ENCODE measurements at regions not wholly inside any gene's neighbourhood (a gene's known extent, or its start where the extent isn't known, plus 50 kb on each side); places are given as distances from the start of the nearest gene placed in this dataset.

DNA sequence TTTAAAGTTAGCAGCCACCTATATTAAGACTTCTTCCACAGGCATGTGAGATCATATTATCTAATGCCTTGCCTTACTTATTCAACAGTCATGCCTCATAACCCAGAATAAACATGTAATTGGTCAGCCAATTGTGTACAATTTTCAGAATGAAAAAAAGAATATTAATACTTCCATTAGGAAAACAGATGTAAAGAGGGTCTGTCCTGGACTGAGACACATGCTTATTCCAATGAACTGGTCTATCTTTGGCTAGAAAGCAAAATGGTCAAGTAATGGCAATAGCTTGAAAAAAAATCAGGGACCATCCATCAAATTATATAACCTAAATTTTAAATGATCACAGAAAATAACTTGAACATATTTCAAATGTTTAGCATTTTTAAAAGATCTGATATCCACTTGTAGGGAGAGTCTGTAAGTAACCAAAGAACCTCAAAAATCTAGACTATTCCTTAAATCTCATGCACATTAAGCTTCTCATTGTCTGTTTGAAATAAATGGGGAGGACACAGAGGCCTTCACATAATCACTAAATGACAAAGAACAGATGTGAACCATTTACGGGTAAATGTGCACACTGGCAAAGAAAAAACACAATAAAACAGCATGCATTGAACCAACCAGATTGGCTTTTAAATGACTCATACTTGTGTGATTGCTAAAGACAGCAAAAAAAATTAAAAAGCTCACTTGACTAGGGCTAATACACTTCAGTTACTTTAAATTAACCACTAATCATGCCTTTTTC, 568.8 kb upstream of the PCDH15 start:
- ChIA-PET CTCF (no interaction called here), POLR2A (no interaction called here)
- H3K4me3 ChIP-seq (ENCODE audit: low read depth, low read length): no peak overlapping the region
- no peak for DNase-seq (ENCODE audit: low read depth, low spot score)
- TF ChIP-seq, protein P1, sequence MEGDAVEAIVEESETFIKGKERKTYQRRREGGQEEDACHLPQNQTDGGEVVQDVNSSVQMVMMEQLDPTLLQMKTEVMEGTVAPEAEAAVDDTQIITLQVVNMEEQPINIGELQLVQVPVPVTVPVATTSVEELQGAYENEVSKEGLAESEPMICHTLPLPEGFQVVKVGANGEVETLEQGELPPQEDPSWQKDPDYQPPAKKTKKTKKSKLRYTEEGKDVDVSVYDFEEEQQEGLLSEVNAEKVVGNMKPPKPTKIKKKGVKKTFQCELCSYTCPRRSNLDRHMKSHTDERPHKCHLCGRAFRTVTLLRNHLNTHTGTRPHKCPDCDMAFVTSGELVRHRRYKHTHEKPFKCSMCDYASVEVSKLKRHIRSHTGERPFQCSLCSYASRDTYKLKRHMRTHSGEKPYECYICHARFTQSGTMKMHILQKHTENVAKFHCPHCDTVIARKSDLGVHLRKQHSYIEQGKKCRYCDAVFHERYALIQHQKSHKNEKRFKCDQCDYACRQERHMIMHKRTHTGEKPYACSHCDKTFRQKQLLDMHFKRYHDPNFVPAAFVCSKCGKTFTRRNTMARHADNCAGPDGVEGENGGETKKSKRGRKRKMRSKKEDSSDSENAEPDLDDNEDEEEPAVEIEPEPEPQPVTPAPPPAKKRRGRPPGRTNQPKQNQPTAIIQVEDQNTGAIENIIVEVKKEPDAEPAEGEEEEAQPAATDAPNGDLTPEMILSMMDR (IDR thresholded peaks at IDR 0.05; ENCODE audit: insufficient read depth, low read length, missing control alignments): no peak

DNA sequence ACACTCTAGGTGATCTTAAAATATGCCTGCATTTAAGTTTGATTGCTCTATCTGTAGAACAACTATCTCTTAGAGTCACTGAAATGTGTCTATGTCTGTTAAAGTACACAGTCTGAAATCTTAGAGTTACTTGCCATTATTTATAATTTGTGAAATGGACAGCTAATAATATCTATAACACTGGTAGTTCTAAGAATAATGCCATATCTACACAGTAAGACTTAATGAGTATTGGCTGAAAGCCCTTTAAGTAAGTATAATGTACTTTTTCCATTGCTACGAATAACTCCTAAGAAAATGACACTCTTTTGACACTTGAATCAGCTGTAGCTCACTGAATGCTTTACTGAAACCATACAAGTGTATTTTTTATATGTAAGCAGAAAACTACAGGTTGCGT, 567.4 kb upstream of the PCDH15 start:
- no peak for DNase-seq (ENCODE audit: low read depth, low spot score)
- H3K4me3 ChIP-seq (ENCODE audit: low read depth, low read length): no peak overlapping the region
- TF ChIP-seq, protein P1 (IDR thresholded peaks at IDR 0.05; ENCODE audit: insufficient read depth, low read length, missing control alignments): no peak
- POLR2A ChIA-PET: no interaction called here
- CTCF ChIA-PET: no interaction called here

DNA sequence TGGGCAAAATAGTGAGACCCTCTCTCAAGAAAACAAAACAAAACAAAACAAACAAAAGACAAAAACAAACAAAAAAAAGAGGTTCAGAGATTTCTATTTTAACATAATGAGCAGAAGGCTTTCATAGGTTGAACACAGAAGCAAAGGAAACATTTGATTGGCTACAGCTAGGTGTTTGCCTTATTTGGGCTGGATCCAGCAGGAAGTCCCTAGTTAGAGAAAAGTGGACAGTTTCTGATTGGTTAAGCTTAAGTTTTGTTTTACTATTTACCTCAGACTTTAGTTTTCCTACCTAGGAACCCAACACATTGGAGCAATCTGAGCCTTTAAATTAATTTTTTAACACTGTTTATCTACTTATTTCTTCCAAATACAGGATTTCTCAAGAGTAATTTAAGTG, 566.5 kb upstream of the PCDH15 start:
- TF ChIP-seq, protein P1 (IDR thresholded peaks at IDR 0.05; ENCODE audit: insufficient read depth, low read length, missing control alignments): no peak
- no peak for DNase-seq (ENCODE audit: low read depth, low spot score)
- POLR2A ChIA-PET: no interaction called here
- CTCF ChIA-PET: no interaction called here
- no peak overlapping the region for H3K4me3 ChIP-seq (ENCODE audit: low read depth, low read length)

DNA sequence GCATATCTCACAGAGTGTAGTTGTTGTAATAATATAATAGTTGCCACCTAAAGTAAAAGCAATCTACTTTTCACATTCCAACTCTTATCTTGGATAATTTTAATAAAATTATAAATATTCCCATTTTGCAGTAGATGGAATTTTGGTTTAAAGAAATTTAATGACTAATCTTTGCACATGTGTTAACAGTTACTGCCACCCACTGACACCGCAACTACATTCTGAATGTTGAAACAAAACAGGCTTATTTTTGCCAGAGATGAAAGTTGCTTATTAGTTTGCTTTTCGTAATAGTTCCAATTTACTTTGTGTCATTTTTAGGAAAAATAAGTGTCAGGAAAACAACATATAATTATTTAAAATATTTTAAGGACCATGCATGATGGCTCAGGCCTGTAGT, 557.5 kb upstream of the PCDH15 start:
- DNase-seq (ENCODE audit: low read depth, low spot score): no peak
- POLR2A ChIA-PET: no interaction called here
- no peak overlapping the region for H3K4me3 ChIP-seq (ENCODE audit: low read depth, low read length)
- CTCF ChIA-PET: no interaction called here
- TF ChIP-seq, protein P1 (IDR thresholded peaks at IDR 0.05; ENCODE audit: insufficient read depth, low read length, missing control alignments): no peak

DNA sequence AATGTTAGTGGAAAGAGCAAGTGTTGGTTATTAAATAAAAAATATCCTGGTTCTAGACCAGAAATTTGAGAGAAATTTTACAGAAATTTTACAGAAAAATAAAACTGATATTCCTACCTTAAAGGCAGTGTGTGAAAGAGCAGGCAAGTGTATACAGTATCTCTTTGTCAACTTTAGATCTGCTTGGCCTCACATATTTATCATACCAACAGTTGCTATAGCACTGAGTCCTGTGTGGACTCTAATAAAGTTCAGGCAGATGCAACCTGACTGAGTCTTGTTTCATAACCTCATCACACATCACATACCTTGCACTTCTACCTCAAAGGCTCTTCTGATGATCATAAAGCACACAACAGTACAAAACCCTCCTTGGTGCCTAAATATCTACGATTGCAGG, 552.4 kb upstream of the PCDH15 start:
- ChIA-PET CTCF (no interaction called here), POLR2A (no interaction called here)
- no peak overlapping the region for H3K4me3 ChIP-seq (ENCODE audit: low read depth, low read length)
- DNase-seq (ENCODE audit: low read depth, low spot score): no peak
- TF ChIP-seq, protein P1 (IDR thresholded peaks at IDR 0.05; ENCODE audit: insufficient read depth, low read length, missing control alignments): no peak

DNA sequence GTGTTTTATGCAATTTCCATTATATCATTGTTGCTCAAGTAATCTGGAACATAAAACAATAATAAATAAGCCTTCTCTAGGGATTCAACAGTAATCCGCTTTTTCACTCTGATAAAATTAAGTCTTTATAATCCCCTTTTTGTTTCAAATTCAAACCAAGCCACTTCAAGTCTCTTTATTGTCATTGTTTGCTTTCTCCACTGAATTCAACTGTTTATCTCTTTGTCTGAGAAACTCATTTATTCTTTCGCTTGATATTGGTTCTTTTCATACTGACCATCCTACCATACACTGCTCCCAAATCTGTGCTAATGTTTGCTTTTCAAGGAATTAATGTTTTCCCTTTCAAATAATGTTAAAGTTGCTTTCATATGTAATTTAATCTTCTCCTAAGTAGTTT, 550.4 kb upstream of the PCDH15 start:
- H3K4me3 ChIP-seq (ENCODE audit: low read depth, low read length): no peak overlapping the region
- ChIA-PET POLR2A (no interaction called here), CTCF (no interaction called here)
- TF ChIP-seq, protein P1 (IDR thresholded peaks at IDR 0.05; ENCODE audit: insufficient read depth, low read length, missing control alignments): no peak
- DNase-seq (ENCODE audit: low read depth, low spot score): no peak

Measured in AG04449 (cell line).